OCI-LY1 (cell line): ENCODE measurements at regions not wholly inside any gene's neighbourhood (a gene's known extent, or its start where the extent isn't known, plus 50 kb on each side); places are given as distances from the start of the nearest gene placed in this dataset.

ENCODE experiments used
- CTCF ChIP-seq: fragments of 200-600 bp; sonication (generic), shearing (Covaris generic); IDR thresholded peaks from 2 replicates; pipeline ENCODE4 v1.5.1; 2017; ENCODE audit warnings: mild to moderate bottlenecking, antibody characterized with exemption, low read length, moderate library complexity, mixed read lengths
- EZH2 ChIP-seq: fragments of 200-600 bp; sonication (generic), shearing (Covaris generic); IDR thresholded peaks from 2 replicates; pipeline ENCODE4 v1.8.0; 2017; ENCODE audit warnings: borderline replicate concordance, mixed run types, mild to moderate bottlenecking, antibody characterized with exemption, low read length, moderate library complexity, mixed read lengths

DNA sequence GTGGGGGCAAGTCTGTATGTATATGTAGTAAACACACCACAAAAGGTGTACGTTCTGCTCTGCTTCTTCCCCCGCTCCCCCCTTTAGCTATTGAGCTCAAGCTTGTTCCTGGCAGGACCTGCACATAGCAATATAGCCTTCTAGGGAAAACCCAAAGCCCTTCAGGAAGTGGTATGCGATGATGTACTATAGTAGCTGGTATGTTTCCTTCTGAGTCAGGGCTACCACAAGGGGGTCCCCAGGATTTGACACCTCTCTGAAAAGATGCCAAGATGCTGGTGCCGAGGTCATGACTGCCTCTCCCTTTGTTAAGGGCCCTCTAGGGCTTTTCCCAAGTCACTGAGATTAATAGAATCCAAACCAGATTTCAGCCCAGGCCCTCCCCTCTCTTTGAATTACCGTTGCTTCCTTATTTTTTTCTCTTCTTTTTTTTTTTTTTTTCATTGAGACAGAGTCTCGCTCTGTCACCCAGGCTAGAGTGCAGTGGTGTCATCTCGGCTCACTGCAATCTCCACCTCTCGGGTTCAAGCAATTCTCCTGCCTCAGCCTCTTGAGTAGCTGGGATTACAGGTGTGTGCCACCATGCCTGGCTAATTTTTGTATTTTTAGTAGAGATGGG is 268.4 kb downstream of the ETS1 start:
- TF ChIP-seq CTCF (no peak), EZH2 (no peak)
